NT2/D1 (cell line): ENCODE measurements at regions not wholly inside any gene's neighbourhood (a gene's known extent, or its start where the extent isn't known, plus 50 kb on each side); places are given as distances from the start of the nearest gene placed in this dataset.

ENCODE experiments used
- SUZ12 ChIP-seq: IDR thresholded peaks from 2 replicates; pipeline ENCODE4 v1.6.1; 2011; ENCODE audit not compliant: insufficient read length, insufficient read depth; ENCODE audit errors: extremely low read depth
- YY1 ChIP-seq: IDR thresholded peaks from 2 replicates; pipeline ENCODE4 v1.6.1; 2011; ENCODE audit not compliant: insufficient read length, insufficient read depth
- ZNF274 ChIP-seq: IDR thresholded peaks from 2 replicates; pipeline ENCODE4 v1.6.1; 2011; ENCODE audit warnings: mild to moderate bottlenecking, low read depth, low read length

GRCh38 chr4:82213485-82214417 is 160.0 kb downstream of the HNRNPD start:
- TF ChIP-seq ZNF274, result no peak
- no peak for TF ChIP-seq YY1
- TF ChIP-seq SUZ12, result no peak
